BE2C (cell line): ENCODE measurements at regions not wholly inside any gene's neighbourhood (a gene's known extent, or its start where the extent isn't known, plus 50 kb on each side); places are given as distances from the start of the nearest gene placed in this dataset.

ENCODE experiments used
- DNase-seq: peaks from one replicate; pipeline ENCODE4 v3.0.0-alpha.2; 2020
- H3K27me3 ChIP-seq: fragments of 250-450 bp; sonication (Bioruptor Pico); 2 replicates; pipeline ENCODE4 v1.5.1; 2020; ENCODE audit warnings: mild to moderate bottlenecking
- H3K36me3 ChIP-seq: fragments of 250-450 bp; sonication (Bioruptor Pico); 2 replicates; pipeline ENCODE4 v1.5.1; 2020; ENCODE audit warnings: mild to moderate bottlenecking
- H3K4me1 ChIP-seq: fragments of 250-450 bp; sonication (Bioruptor Pico); 2 replicates; pipeline ENCODE4 v1.5.1; 2020
- H3K4me3 ChIP-seq: 2 replicates; pipeline ENCODE4 v1.5.1; 2011; ENCODE audit warnings: low read depth, low read length
- H3K9me3 ChIP-seq: fragments of 250-450 bp; sonication (Bioruptor Pico); 2 replicates; pipeline ENCODE4 v1.5.1; 2020
- CTCF ChIP-seq: IDR thresholded peaks from 2 replicates; pipeline ENCODE4 v1.5.1; 2012; ENCODE audit warnings: mild to moderate bottlenecking, low read depth, low read length

DNA sequence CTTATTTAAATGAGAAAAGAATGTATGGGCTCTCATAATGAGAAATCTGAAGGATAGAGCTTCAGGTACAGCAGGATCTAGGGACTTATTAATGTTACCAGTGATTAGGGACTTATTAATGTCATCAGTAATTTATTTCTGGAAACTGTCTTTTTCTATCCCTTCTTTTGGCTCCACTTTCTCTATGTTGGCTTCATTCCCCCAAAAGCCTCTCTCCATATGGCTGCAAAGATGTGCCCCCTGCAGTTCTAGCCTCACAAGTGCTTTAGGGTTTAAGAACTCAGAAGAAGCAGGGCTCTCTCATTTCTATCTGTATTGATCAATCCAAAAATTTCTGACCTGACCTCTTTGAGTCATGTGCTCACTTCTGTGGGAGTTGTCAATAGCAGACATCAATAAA is 480.9 kb downstream of the TXNL1 start:
- Histone ChIP-seq H3K4me3 (no peak overlapping the region), H3K36me3 (no peaks in the 10 kb centered on the region), H3K4me1 (no peaks in the 10 kb centered on the region), H3K27me3 (no peaks in the 10 kb centered on the region), H3K9me3 (no peaks in the 10 kb centered on the region)
- DNase-seq = no peak
- no peak for TF ChIP-seq CTCF

- H3K27me3 ChIP-seq = no peaks in the 10 kb centered on the region
- H3K9me3 ChIP-seq = no peaks in the 10 kb centered on the region
- H3K4me1 ChIP-seq = no peaks in the 10 kb centered on the region
- no peak for TF ChIP-seq CTCF
- DNase-seq = no peak
- no peaks in the 10 kb centered on the region for H3K36me3 ChIP-seq
- no peak overlapping the region for H3K4me3 ChIP-seq
Observed at GRCh38 chr18:56152551-56153310, 485.7 kb downstream of the TXNL1 start.

DNA sequence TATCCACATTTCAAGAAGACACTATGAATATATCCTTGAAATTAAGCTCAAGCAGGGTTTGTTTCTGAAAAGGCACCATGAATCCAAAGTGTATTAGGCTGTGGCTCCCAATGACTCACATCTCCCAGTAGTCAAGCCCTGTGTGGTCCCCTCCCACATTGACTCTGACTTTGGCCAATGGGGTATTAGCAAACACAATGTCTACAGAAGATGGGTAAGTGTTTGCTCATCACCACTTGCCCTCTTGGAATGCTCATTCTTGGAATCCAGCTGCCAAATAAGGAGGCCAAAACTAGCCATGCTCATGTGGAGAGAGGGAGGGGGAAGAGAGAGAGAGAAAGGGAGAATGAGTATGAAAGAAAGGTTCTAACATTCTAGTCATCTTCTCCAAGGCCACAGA is 490.0 kb downstream of the TXNL1 start:
- Histone ChIP-seq H3K9me3 (no peaks in the 10 kb centered on the region), H3K27me3 (no peaks in the 10 kb centered on the region), H3K4me1 (no peaks in the 10 kb centered on the region), H3K36me3 (no peaks in the 10 kb centered on the region), H3K4me3 (no peak overlapping the region)
- no peak for TF ChIP-seq CTCF
- no peak for DNase-seq

DNA sequence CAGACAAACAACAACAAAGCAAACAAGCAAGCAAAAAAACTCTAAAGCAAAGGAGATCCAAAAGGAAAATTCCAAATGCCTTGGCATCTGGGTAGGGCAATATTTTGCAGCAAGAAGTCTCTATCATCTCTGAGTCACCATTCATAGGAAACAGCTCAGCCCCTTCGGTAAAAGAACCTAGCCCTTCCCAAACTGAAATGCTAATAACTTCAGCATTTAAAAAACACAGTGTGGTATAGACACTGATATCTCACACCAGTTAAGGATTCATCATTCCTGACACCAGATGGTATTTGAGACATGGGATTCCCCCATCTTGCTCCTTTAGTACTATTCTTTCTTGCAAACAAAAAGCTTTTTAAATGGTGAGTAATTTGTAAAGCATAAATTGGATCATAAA is 491.8 kb downstream of the TXNL1 start:
- no peak for DNase-seq
- no peak for TF ChIP-seq CTCF
- H3K9me3 ChIP-seq = no peaks in the 10 kb centered on the region
- no peaks in the 10 kb centered on the region for H3K27me3 ChIP-seq
- H3K4me1 ChIP-seq = no peaks in the 10 kb centered on the region
- no peak overlapping the region for H3K4me3 ChIP-seq
- no peaks in the 10 kb centered on the region for H3K36me3 ChIP-seq

DNA sequence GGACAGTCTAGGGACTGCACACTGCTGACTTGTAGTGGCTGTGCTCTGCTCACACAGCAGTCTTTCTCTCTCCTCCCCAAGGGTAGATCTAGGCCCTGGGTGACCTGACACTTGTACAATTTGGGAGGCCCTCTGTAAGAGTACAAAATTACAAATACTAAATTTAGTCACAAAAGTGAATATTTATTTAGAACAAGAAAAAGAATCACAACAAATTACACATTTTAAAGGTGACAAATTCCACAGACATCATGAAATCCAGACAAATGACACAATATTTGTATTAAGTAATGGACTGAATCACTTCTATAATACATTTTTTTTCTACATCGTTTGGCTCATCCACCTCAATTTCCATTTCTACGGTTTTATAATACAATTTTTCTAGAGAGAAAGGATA is 496.4 kb downstream of the TXNL1 start:
- no peak for DNase-seq
- no peaks in the 10 kb centered on the region for H3K36me3 ChIP-seq
- H3K27me3 ChIP-seq = no peaks in the 10 kb centered on the region
- no peaks in the 10 kb centered on the region for H3K9me3 ChIP-seq
- H3K4me3 ChIP-seq = no peak overlapping the region
- H3K4me1 ChIP-seq = no peaks in the 10 kb centered on the region
- no peak for TF ChIP-seq CTCF

GRCh38 chr18:56139792-56140254 is 498.6 kb downstream of the TXNL1 start:
- no peak for TF ChIP-seq CTCF
- Histone ChIP-seq H3K4me3 (no peak overlapping the region), H3K4me1 (no peaks in the 10 kb centered on the region), H3K9me3 (no peaks in the 10 kb centered on the region), H3K27me3 (no peaks in the 10 kb centered on the region), H3K36me3 (no peaks in the 10 kb centered on the region)
- no peak for DNase-seq
